SJCRH30 (cell line): ENCODE measurements at regions not wholly inside any gene's neighbourhood (a gene's known extent, or its start where the extent isn't known, plus 50 kb on each side); places are given as distances from the start of the nearest gene placed in this dataset.
A peak's percentile ranks its signal among the peaks of the same experiment; 100 is the strongest.
"Not testable (repeated sequence)": the region's sequence is repeated elsewhere in the genome, so short reads cannot be mapped to it uniquely, and the experiment has no call there.

ENCODE experiments used
- DNase-seq, 2 experiments: peaks; one replicate each; pipeline ENCODE4 v3.0.0-alpha.2; 2015 to 2020
- H3K27ac ChIP-seq: fragments of 250-450 bp; sonication (Bioruptor Pico); 2 replicates; pipeline ENCODE4 v1.5.1; 2020; ENCODE audit warnings: mild to moderate bottlenecking, moderate library complexity
- H3K27me3 ChIP-seq: fragments of 250-450 bp; sonication (Bioruptor Pico); 2 replicates; pipeline ENCODE4 v1.5.1; 2020; ENCODE audit warnings: mild to moderate bottlenecking, moderate library complexity
- H3K36me3 ChIP-seq: fragments of 250-450 bp; sonication (Bioruptor Pico); 2 replicates; pipeline ENCODE4 v1.5.1; 2020; ENCODE audit warnings: mild to moderate bottlenecking, moderate library complexity
- H3K4me1 ChIP-seq: fragments of 250-450 bp; sonication (Bioruptor Pico); 2 replicates; pipeline ENCODE4 v1.5.1; 2020; ENCODE audit warnings: mild to moderate bottlenecking, moderate library complexity
- H3K4me3 ChIP-seq: fragments of 250-450 bp; sonication (Bioruptor Pico); 2 replicates; pipeline ENCODE4 v1.5.1; 2020; ENCODE audit warnings: mild to moderate bottlenecking, moderate library complexity
- H3K9me3 ChIP-seq: fragments of 250-450 bp; sonication (Bioruptor Pico); replicated peaks from 2 replicates; pipeline ENCODE4 v1.5.1; 2020; ENCODE audit warnings: mild to moderate bottlenecking, moderate library complexity

DNA sequence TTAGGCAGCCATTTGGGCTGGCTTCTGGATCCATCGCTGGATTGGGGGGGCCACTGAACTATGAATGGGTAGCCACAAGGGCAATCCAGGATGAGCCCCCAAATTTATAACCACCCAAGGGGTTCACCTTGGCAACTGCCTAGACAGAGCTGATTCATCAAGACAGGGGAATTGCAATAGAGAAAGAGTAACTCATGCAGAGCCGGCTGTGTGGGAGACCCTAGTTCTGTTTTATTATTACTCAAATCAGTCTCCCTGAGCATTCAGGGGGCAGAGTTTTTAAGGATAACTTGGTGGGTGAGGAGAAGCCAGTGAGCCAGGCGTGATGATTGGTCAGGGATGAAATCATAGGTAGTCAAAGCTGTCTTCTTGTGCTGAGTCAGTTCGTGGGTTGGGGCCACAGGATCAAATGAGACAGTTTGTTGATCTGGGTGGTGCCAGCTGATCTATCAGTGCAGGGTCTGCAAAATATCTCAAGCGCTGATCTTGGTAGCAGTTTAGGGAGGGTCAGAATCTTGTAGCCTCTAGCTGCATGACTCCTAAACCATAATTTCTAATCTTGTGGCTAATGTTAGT is 57.9 kb downstream of the DNAJB9 start:
- H3K4me1 ChIP-seq: no peaks in the 10 kb centered on the region; the same call in 1 of the 2 replicates
- H3K36me3 ChIP-seq: no peaks in the 10 kb centered on the region
- H3K9me3 ChIP-seq: no peaks in the 10 kb centered on the region
- DNase-seq: no peak
- no peak overlapping the region for H3K4me3 ChIP-seq
- no peak overlapping the region for H3K27ac ChIP-seq
- no peaks in the 10 kb centered on the region for H3K27me3 ChIP-seq

DNA sequence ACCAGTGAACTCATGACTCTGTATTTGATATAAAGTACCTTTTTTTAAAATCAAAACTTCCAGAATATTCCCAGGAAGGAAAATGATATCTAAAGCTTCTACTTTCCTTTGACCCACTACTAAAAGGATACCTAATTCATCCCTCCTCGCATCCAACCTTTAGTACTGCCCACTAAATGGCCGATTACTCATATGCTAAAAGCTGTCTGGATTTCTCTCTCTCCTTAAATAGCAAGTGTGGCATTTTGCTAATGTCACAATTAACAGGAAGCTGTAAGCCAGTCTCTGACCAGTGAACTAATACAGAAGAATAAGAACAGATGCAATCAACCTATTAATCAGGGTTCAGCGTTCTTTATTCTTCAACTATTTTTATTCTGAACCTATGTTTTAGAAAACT is 59.0 kb downstream of the DNAJB9 start:
- Histone ChIP-seq H3K4me1 (no peaks in the 10 kb centered on the region; the same call in 1 of the 2 replicates), H3K9me3 (no peaks in the 10 kb centered on the region), H3K36me3 (no peaks in the 10 kb centered on the region), H3K27me3 (no peaks in the 10 kb centered on the region), H3K4me3 (no peak overlapping the region), H3K27ac (no peak overlapping the region)
- no peak for DNase-seq

DNA sequence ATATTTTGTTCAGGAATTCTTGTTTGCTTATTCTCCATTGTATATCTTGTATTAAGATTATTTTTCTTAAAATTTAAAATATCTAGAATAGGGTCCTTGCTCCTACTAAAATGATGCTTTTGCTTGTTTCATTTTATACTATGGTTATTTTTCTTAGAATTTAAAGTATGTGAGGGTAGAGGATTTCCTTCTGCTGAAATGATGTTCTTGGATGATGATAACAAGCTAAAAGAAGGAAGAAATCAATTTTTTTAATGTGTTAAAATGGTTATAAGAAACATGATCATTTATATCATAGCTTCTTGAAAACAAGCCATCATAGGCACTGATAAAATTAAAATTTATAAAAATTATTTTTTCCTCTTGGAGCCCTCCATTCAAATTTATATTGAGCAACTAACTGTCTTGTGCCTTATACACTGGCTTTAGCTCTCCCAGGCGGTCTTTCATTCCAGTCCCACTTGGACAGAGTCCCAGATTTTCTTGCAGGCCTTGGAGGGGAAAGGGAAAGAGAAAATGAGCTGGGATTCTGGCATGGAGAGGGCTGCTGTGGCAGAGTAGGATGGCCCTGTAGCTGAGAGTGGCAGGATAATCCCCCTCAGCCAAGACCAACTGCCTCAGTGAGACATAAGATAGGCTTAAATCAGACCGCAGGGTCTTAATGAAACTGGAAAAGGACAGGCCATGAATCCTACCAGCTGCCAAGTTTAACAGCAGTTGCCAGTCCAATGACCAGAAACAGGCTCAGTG is 60.2 kb downstream of the DNAJB9 start:
- Histone ChIP-seq H3K27ac (no peak overlapping the region), H3K9me3 (no peaks in the 10 kb centered on the region), H3K36me3 (no peaks in the 10 kb centered on the region), H3K4me1 (no peaks in the 10 kb centered on the region; the same call in 1 of the 2 replicates), H3K27me3 (no peaks in the 10 kb centered on the region), H3K4me3 (no peak overlapping the region)
- peak; percentile 67 to 81 for DNase-seq

DNA sequence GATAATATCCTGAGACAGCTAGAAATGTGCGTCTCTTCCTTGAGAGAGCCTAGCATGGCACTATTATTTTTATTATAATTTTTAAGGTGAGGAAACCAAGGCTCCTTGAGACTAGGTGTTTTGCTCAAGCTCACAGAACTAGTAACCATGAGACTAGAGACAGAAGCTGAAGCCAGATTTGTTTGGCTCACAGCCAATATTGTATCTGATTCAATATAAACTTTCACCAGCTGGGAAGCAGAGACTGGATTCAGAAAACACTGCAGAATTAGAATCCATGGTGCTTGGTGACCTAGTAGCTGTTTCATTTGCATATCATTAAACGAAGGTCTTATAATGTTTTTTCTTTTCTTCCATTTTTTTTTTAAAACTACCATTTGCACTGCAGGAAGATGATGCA is 64.4 kb downstream of the DNAJB9 start:
- Histone ChIP-seq H3K27me3 (no peaks in the 10 kb centered on the region), H3K36me3 (no peaks in the 10 kb centered on the region), H3K27ac (no peak overlapping the region), H3K4me3 (no peak overlapping the region), H3K4me1 (no peaks in the 10 kb centered on the region; the same call in 1 of the 2 replicates), H3K9me3 (no peaks in the 10 kb centered on the region)
- DNase-seq: peak in 1 of 2 experiments; percentile 16

DNA sequence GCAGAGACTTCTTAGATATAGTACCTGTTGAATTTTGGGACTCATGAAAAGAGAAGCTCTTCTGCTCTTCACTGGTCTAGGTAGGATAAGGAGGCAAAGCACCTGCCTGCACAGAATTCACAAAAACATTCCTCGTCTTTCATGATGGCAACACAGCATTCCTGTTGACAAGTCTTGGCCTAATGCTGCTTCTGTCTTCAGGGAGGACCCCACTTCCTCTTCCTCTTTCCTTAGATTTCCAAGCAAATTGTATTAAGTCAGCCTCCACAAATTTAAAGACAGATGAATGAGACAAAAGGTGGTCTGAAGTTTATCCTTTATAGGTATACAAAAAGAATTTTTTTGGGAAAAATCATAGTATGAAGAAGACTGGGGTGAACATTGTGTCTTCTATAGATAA is 64.9 kb downstream of the DNAJB9 start:
- DNase-seq: no peak
- Histone ChIP-seq H3K9me3 (no peaks in the 10 kb centered on the region), H3K4me3 (no peak overlapping the region), H3K36me3 (no peaks in the 10 kb centered on the region), H3K27ac (no peak overlapping the region), H3K4me1 (no peaks in the 10 kb centered on the region; the same call in 1 of the 2 replicates), H3K27me3 (no peaks in the 10 kb centered on the region)

DNA sequence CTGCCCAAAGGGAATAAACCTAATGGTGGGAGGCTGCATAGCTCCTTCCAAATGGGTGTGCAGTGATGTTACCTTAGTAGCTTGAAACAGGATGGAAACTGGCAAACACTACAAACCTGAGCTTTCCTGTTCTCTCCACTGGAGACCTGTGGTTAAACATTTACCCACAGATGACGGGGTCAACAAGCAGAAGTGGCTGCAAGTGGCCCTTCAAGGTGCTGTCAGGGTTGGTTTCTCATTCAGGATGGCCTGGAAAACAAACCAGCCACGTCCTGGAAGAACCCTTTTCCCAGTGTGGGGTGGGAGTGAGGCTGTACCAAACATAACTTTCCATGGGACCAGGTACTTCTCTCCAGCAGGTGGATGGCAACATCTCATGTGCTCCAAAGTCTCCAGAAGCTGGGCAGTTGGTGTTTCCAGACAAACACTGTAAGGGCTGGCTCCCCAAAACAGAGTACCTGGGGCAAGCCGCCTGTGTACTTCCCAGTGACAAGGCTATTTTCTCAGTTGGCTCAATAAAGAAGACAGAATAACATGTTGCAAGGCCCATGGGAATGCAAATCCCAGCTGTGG is 67.5 kb downstream of the DNAJB9 start:
- Histone ChIP-seq H3K27me3 (no peaks in the 10 kb centered on the region), H3K36me3 (no peaks in the 10 kb centered on the region), H3K4me1 (no peaks in the 10 kb centered on the region), H3K9me3 (no peaks in the 10 kb centered on the region), H3K4me3 (no peak overlapping the region), H3K27ac (no peak overlapping the region)
- no peak for DNase-seq

DNA sequence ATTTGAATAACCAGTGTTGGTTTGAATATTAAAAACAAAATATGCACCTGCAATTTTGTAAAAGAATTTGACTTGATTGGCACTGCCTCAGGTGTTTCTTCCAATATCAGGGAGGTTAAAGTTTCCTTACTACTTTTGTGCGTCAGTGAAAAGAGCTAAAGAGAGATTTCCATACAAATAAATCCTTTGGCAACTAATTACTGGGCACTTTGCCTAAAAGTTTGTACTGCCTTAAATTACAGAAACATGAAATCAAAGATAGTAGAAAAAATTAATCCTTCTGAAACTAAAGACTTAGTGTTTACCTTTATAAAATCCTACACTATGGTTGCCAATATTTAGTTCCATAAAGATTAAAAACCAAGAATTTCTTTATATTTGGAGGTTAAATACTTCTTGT is 72.5 kb downstream of the DNAJB9 start:
- Histone ChIP-seq H3K27ac (no peak overlapping the region), H3K9me3 (no peaks in the 10 kb centered on the region), H3K27me3 (no peaks in the 10 kb centered on the region), H3K36me3 (no peaks in the 10 kb centered on the region), H3K4me3 (no peak overlapping the region), H3K4me1 (no peaks in the 10 kb centered on the region)
- DNase-seq: no peak

DNA sequence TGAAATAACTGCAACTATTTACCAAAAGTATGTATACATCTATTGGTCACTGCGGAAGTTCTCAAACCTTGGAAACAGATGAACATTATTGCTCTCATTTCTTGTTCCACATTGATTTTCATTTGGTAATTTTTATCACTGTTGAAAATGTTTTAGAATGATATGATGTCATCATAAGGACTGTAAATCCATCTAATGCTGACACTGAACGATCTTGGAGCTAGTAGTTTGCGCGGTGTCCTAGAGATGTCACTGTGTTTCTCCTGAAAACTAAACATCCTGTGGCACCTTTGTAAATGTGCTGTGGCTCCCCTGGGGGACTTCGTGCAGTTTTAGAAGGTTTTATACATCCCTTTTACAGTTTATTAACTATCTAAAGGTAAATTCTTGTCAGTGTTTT is 73.5 kb downstream of the DNAJB9 start:
- Histone ChIP-seq H3K9me3 (no peaks in the 10 kb centered on the region), H3K27ac (no peak overlapping the region), H3K36me3 (no peaks in the 10 kb centered on the region), H3K4me1 (no peaks in the 10 kb centered on the region), H3K4me3 (no peak overlapping the region), H3K27me3 (no peaks in the 10 kb centered on the region)
- no peak for DNase-seq

DNA sequence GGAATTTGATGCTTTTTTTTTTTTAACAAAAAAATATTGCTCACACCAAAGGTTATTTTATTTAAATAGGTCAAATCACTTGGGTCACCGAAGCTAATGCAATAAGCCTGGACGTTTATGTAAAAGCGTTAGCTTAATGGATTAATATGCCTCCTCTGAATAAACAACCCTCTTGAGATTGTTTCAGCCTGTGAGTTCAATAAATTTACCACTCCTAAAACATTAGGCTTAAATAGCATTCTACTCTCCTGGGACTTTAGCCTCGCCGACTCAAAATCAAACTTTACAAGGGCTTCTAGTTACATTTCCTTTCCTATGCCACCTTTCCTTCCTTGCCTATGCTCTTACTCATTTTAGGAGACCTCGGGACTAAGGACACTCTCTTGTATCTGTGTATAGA is 79.3 kb downstream of the DNAJB9 start:
- no peak overlapping the region for H3K4me3 ChIP-seq
- H3K27me3 ChIP-seq: no peaks in the 10 kb centered on the region
- DNase-seq: no peak
- H3K9me3 ChIP-seq: no peaks in the 10 kb centered on the region
- H3K36me3 ChIP-seq: no peaks in the 10 kb centered on the region
- no peak overlapping the region for H3K27ac ChIP-seq
- H3K4me1 ChIP-seq: no peaks in the 10 kb centered on the region

DNA sequence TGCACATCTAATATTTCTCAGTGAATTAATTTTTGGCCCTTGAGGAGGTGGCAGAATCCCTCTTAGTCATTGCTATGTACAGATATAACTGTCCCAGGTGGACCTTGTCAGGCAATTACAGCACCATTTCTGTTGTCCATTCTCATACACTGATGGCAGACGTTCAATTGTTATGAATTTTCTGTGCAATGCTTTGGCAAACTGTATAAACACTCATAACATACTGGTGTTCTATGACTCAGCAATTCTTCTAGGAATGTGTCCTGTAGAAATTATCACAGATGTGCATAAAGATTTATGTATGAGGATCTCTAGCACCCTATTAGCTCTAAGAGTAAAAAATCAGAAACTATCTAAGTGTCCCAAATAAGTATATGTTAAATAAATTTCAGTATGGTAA is 80.8 kb downstream of the DNAJB9 start:
- Histone ChIP-seq H3K4me1 (no peaks in the 10 kb centered on the region), H3K9me3 (no peaks in the 10 kb centered on the region), H3K36me3 (no peaks in the 10 kb centered on the region), H3K27me3 (no peaks in the 10 kb centered on the region), H3K27ac (no peak overlapping the region), H3K4me3 (no peak overlapping the region)
- DNase-seq: no peak

DNA sequence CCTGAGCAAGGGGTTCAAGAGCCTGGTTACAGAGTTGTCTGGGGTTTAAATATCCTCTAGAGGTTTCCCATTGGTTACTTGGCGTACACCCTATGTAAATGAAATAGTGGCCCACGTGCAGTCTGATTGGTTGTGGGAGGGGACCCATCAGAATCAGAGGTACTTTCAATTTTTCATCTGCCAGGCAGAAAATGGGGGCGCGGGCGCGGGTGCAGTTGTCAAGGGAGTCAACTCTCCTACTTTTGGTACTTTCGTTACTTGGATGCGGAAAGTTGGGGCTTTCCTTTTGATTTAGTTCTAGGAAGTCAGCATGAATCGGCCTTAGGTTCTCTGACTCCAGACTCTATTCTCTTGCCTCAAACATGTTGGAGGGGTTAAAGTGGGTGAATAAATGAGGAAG is 83.2 kb downstream of the DNAJB9 start:
- no peak overlapping the region for H3K4me3 ChIP-seq
- H3K36me3 ChIP-seq: no peaks in the 10 kb centered on the region
- no peaks in the 10 kb centered on the region for H3K9me3 ChIP-seq
- no peak for DNase-seq
- no peaks in the 10 kb centered on the region for H3K27me3 ChIP-seq
- no peak overlapping the region for H3K27ac ChIP-seq
- no peaks in the 10 kb centered on the region for H3K4me1 ChIP-seq

DNA sequence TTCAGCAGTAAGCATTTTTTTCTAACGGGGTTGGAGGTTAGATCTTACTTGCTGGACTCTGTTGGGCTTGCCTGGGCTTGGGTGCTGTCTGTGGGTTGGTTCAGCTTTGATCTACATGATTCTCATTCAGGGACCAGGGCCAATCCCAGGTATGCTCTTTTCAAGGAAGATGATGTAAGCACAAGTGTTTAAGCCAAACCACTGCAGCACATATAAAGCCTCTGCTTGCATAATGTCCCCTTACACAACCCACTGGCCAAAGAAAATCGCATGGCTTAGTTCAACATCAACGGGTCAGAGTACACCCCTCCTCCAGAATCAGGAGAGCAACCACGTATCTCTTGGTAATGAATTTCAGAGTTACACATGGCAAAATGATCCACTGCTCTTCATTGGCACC is 83.9 kb downstream of the DNAJB9 start:
- Histone ChIP-seq H3K4me3 (no peak overlapping the region), H3K36me3 (no peaks in the 10 kb centered on the region), H3K27ac (no peak overlapping the region), H3K9me3 (no peaks in the 10 kb centered on the region), H3K27me3 (no peaks in the 10 kb centered on the region), H3K4me1 (no peaks in the 10 kb centered on the region)
- DNase-seq: no peak

DNA sequence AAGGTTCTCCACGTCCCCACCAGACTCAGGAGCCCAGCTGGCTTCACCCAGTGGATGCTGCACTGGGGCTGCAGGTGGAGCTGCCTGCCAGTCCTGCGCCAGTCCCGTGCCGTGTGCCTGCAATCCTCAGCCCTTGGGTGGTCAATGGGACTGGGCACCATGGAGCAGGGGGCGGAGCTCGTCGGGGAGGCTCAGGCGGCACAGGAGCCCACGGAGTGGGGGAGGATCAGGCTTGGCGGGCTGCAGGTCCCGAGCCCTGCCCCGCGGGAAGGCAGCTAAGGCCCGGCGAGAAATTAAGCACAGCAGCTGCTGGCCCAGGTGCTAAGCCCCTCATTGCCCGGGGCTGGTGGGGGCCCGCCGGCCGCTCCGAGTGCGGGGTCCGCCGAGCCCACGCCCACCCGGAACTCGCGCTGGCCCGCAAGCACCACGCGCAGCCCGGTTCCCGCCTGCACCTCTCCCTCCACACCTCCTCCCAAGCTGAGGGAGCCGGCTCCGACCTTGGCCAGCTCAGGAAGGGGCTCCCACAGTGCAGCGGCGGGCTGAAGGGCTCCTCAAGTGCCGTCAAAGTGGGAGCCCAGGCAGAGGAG is 87.6 kb downstream of the DNAJB9 start:
- DNase-seq, H3K36me3 ChIP-seq: not testable (repeated sequence)

DNA sequence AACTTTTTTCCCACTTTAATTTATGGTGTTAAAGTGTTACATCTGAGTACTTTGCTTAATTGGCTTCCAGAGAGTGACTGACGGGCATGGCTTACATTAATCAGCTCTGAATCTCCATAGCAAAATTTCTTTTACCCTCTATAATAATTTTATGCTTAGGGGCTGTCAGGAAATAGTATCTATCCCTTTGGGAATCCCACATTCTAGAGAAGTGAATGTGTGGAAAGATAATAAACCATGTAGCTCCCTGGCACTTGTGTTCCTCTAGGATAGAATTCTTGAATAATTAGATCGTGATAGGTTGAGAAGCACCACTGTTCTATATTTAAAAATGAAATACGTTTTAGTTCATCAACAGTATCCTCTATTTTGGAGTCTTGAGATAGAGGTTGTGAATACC is 89.6 kb downstream of the DNAJB9 start:
- Histone ChIP-seq H3K36me3 (no peaks in the 10 kb centered on the region), H3K27me3 (no peaks in the 10 kb centered on the region), H3K27ac (no peak overlapping the region), H3K9me3 (0 out of 2 replicates have a peak, but pooled peaks cover 3% of the 10 kb centered on the region), H3K4me1 (peaks cover 9% of the 10 kb centered on the region; the same call in 1 of the 2 replicates), H3K4me3 (no peak overlapping the region)
- DNase-seq: no peak

More for the DNA sequence above, 87.6 kb downstream of the DNAJB9 start:
- not testable (repeated sequence) for H3K9me3 ChIP-seq, H3K4me1 ChIP-seq, H3K4me3 ChIP-seq, H3K27ac ChIP-seq, H3K27me3 ChIP-seq

DNA sequence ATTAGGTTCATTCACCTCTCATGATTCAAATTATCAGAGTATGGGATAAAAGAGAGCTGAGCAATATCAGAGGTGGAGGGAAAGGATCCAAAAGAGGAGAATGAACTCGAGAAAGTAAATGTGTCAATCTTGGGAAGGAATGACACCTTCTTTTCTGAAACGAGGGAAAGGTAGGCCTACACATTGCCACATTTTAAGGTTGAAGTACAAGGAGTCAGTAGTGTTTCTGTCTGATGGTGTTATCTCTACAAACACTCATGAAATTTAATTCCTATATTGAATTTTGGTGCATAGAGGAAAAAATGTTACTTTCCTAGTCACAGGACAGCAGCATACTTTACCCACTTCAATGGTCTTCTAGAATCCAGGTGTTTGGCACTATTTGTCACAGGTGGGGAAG is 90.2 kb downstream of the DNAJB9 start:
- 0 out of 2 replicates have a peak, but pooled peaks cover 3% of the 10 kb centered on the region for H3K9me3 ChIP-seq
- no peaks in the 10 kb centered on the region for H3K36me3 ChIP-seq
- DNase-seq: no peak
- H3K4me1 ChIP-seq: peaks cover 9% of the 10 kb centered on the region; the same call in 1 of the 2 replicates
- no peak overlapping the region for H3K4me3 ChIP-seq
- no peak overlapping the region for H3K27ac ChIP-seq
- no peaks in the 10 kb centered on the region for H3K27me3 ChIP-seq
